PC-3 (cell line): ENCODE measurements at regions not wholly inside any gene's neighbourhood (a gene's known extent, or its start where the extent isn't known, plus 50 kb on each side); places are given as distances from the start of the nearest gene placed in this dataset.

Experiments used
- ATAC-seq: fragments of 200-7000 bp; cut with Tn5 transposase; 2 replicates; pipeline ENCODE4 v1.9.1; 2020; ENCODE audit warnings: mild to moderate bottlenecking, moderate library complexity
- BruUV-seq: library from RNA; stranded (reverse); fragments of 400-500 nt; replicated peaks from 2 replicates; lab custom pipeline; 2021; lab: Mats Ljungman, UMichigan
- CTCF ChIA-PET: fragments of 300-600 bp; sonication (Branson Sonifier 250); formaldehyde crosslinking; loops from one replicate; lab custom pipeline; 2022; ENCODE audit warnings: antibody characterized with exemption; lab: Charles Lee
- POLR2A ChIA-PET: fragments of 300-600 bp; sonication (Branson Sonifier 250); formaldehyde crosslinking; loops from one replicate; lab custom pipeline; 2022; ENCODE audit warnings: antibody characterized with exemption; ENCODE audit not compliant: unreplicated experiment; lab: Charles Lee
- DNase-seq: peaks from one replicate; pipeline ENCODE4 v3.0.0-alpha.2; 2015
- H2AFZ ChIP-seq: fragments of 300-600 bp; sonication (generic); 2 replicates; pipeline ENCODE4 v1.6.0; 2016; ENCODE audit warnings: antibody characterized with exemption, low read length
- H3F3A ChIP-seq: fragments of 300-600 bp; sonication (generic); one replicate; pipeline ENCODE4 v1.6.0; 2017; ENCODE audit warnings: antibody characterized with exemption, low read length, control low read depth, mild to moderate bottlenecking; ENCODE audit not compliant: unreplicated experiment
- H3K27ac ChIP-seq: fragments of 300-600 bp; sonication (generic); 2 replicates; pipeline ENCODE4 v1.5.1; 2016; ENCODE audit warnings: mild to moderate bottlenecking, low read length
- H3K27me3 ChIP-seq: fragments of 300-600 bp; sonication (generic); 2 replicates; pipeline ENCODE4 v1.6.1; 2016; ENCODE audit warnings: low read length, mixed read lengths
- H3K36me3 ChIP-seq: fragments of 300-600 bp; sonication (generic); 2 replicates; pipeline ENCODE4 v1.6.1; 2016; ENCODE audit warnings: low read depth, mixed run types, low read length, mixed read lengths
- H3K4me1 ChIP-seq: fragments of 300-600 bp; sonication (generic); 2 replicates; pipeline ENCODE4 v1.5.1; 2016; ENCODE audit warnings: low read length; ENCODE audit not compliant: insufficient read depth
- H3K4me2 ChIP-seq: fragments of 300-600 bp; sonication (generic); 2 replicates; pipeline ENCODE4 v1.6.0; 2016; ENCODE audit warnings: low read length
- H3K4me3 ChIP-seq: fragments of 300-600 bp; sonication (generic); 2 replicates; pipeline ENCODE4 v1.5.1; 2016; ENCODE audit warnings: mild to moderate bottlenecking, low read length, mixed read lengths
- H3K79me2 ChIP-seq: fragments of 300-600 bp; sonication (generic); 2 replicates; pipeline ENCODE4 v1.6.1; 2017; ENCODE audit warnings: low read length, mixed read lengths
- H3K9ac ChIP-seq: fragments of 300-600 bp; sonication (generic); 2 replicates; pipeline ENCODE4 v1.6.0; 2016; ENCODE audit warnings: mild to moderate bottlenecking, low read length
- H3K9me2 ChIP-seq: fragments of 300-600 bp; sonication (generic); replicated peaks from 2 replicates; pipeline ENCODE4 v1.6.1; 2016; ENCODE audit warnings: mixed run types, low read length, mixed read lengths
- H3K9me3 ChIP-seq: fragments of 300-600 bp; sonication (generic); 2 replicates; pipeline ENCODE4 v1.6.1; 2016; ENCODE audit warnings: low read length, mixed read lengths
- H4K20me1 ChIP-seq: fragments of 300-600 bp; sonication (generic); 2 replicates; pipeline ENCODE4 v1.6.1; 2016; ENCODE audit warnings: low read length, mixed read lengths
- EZH2 ChIP-seq: fragments of 300-600 bp; sonication (generic); IDR thresholded peaks from one replicate; pipeline ENCODE4 v1.6.1; 2017; ENCODE audit warnings: antibody characterized with exemption, mild to moderate bottlenecking, low read length; ENCODE audit not compliant: unreplicated experiment
- EZH2phosphoT487 ChIP-seq: fragments of 300-600 bp; sonication (generic); IDR thresholded peaks from 2 replicates; pipeline ENCODE4 v1.6.1; 2018; ENCODE audit warnings: mild to moderate bottlenecking, antibody characterized with exemption, low read length, borderline replicate concordance
- intact Hi-C: fragments of 100-400 bp; cut with micrococcal nuclease; formaldehyde crosslinking; loops from 2 replicates; pipeline ENCODE4 v1.9.0; 2023
- TF ChIP-seq, protein P1 (sequence below): fragments of 300-600 bp; sonication (generic); conservative IDR thresholded peaks from 2 replicates; pipeline ENCODE4 v1.5.1; 2017; ENCODE audit warnings: antibody characterized with exemption, low read depth, mild to moderate bottlenecking, low read length

DNA sequence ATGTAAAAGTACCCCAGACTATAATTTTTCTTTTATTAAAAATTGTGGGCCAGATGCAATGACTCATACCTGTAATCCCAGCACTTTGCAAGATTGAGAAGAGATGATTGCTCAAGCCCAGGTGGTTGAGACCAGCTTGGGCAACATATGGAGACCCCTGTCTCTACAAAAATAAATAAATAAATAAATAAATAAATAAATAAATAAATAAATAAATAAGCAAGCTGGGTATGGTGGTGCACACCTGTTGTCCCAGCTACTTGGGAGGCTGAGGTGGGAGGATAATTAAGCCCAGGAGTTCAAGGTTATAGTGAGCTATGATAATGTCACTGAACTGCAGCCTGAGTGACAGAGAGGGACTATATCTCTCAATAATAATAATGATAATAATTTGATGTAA is 66.1 kb upstream of the CCDC179 start:
- Histone ChIP-seq H3K79me2 (no peaks in the 10 kb centered on the region), H3K27me3 (no peaks in the 10 kb centered on the region), H3K9ac (no peak overlapping the region), H3K9me3 (no peaks in the 10 kb centered on the region), H3F3A (no peaks in the 10 kb centered on the region), H4K20me1 (no peaks in the 10 kb centered on the region), H3K36me3 (no peaks in the 10 kb centered on the region), H3K27ac (no peak overlapping the region), H3K4me3 (no peak overlapping the region), H3K4me1 (no peaks in the 10 kb centered on the region), H3K4me2 (no peak overlapping the region), H2AFZ (no peak overlapping the region), H3K9me2 (no peaks in the 10 kb centered on the region)
- CTCF ChIA-PET, result no interaction called here
- intact Hi-C loops, result no loop called here
- BruUV-seq, result no TSS peak
- DNase-seq (no peak), ATAC-seq (no peak)
- TF ChIP-seq, protein P1, sequence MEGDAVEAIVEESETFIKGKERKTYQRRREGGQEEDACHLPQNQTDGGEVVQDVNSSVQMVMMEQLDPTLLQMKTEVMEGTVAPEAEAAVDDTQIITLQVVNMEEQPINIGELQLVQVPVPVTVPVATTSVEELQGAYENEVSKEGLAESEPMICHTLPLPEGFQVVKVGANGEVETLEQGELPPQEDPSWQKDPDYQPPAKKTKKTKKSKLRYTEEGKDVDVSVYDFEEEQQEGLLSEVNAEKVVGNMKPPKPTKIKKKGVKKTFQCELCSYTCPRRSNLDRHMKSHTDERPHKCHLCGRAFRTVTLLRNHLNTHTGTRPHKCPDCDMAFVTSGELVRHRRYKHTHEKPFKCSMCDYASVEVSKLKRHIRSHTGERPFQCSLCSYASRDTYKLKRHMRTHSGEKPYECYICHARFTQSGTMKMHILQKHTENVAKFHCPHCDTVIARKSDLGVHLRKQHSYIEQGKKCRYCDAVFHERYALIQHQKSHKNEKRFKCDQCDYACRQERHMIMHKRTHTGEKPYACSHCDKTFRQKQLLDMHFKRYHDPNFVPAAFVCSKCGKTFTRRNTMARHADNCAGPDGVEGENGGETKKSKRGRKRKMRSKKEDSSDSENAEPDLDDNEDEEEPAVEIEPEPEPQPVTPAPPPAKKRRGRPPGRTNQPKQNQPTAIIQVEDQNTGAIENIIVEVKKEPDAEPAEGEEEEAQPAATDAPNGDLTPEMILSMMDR, result no peak
- TF ChIP-seq EZH2phosphoT487 (no peak), EZH2 (no peak)
- POLR2A ChIA-PET, result no interaction called here

- H4K20me1 ChIP-seq, result no peaks in the 10 kb centered on the region
- no peak overlapping the region for H3K9ac ChIP-seq
- H2AFZ ChIP-seq, result no peak overlapping the region
- H3K4me1 ChIP-seq, result no peaks in the 10 kb centered on the region
- no peak overlapping the region for H3K4me2 ChIP-seq
- no peaks in the 10 kb centered on the region for H3K36me3 ChIP-seq
- TF ChIP-seq EZH2, result no peak
- TF ChIP-seq, protein P1, result no peak
- CTCF ChIA-PET, result interaction anchor here (0.6 kb wide), 1 partner anchor 52 kb away, joined by 3 read pairs; no protein-coding TSS in a partner anchor
- ATAC-seq, result peak; percentile 23; the same call in 1 of the 2 replicates
- no peaks in the 10 kb centered on the region for H3K9me3 ChIP-seq
- H3K9me2 ChIP-seq, result no peaks in the 10 kb centered on the region
- no peaks in the 10 kb centered on the region for H3K79me2 ChIP-seq
- no TSS peak for BruUV-seq
- no peak overlapping the region for H3K27ac ChIP-seq
- no peak overlapping the region for H3K4me3 ChIP-seq
- no peaks in the 10 kb centered on the region for H3K27me3 ChIP-seq
- POLR2A ChIA-PET, result no interaction called here
- intact Hi-C loops, result no loop called here
- H3F3A ChIP-seq, result no peaks in the 10 kb centered on the region
- no peak for DNase-seq
Measured at GRCh38 chr11:22927793-22928192, 67.5 kb upstream of the CCDC179 start.

DNA sequence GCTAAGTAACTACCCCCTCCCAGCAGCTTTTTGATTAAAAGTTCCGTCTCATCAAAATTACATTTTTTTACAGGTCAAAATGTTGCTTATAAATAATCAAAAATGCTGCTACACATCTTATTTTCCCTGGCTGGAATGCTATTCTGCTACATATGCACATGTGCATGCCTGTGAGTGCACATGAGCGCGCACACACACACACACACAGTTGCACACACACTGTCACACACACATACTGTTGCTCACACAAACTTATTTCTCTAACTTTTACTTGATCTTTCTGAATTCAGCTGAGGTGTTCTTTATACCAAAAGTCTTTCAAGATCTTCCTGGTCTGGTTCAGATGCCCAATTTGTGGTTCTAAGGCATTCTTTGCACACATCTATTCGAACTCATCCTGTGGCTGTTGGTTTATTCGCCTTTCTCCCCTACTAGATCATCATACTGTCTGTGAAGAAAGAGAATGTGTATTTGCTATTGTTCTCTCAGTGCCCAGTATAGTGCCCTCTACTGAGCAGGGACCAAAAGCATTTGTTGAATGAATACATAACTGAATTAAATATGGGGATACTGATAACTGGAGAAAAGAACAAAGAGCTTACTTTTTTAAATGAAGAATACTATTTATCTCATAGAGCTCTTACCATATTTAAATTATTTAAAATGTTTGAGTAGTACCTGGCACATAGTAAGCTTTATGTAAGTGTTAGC is 68.1 kb upstream of the CCDC179 start:
- no peaks in the 10 kb centered on the region for H4K20me1 ChIP-seq
- TF ChIP-seq EZH2phosphoT487, result no peak
- TF ChIP-seq, protein P1, result peak; percentile 48; the same call in 1 of the 2 replicates
- H3F3A ChIP-seq, result no peaks in the 10 kb centered on the region
- no peaks in the 10 kb centered on the region for H3K9me3 ChIP-seq
- no peak; the same call in 1 of the 2 replicates for ATAC-seq
- H3K79me2 ChIP-seq, result no peaks in the 10 kb centered on the region
- no peak overlapping the region for H3K27ac ChIP-seq
- intact Hi-C loops, result no loop called here
- ChIA-PET POLR2A (no interaction called here), CTCF (interaction anchor here (0.6 kb wide), 1 partner anchor 52 kb away, joined by 3 read pairs; no protein-coding TSS in a partner anchor)
- no peak overlapping the region for H2AFZ ChIP-seq
- no peak for DNase-seq
- no peak overlapping the region for H3K4me2 ChIP-seq
- no peaks in the 10 kb centered on the region for H3K4me1 ChIP-seq
- no peaks in the 10 kb centered on the region for H3K36me3 ChIP-seq
- no TSS peak for BruUV-seq
- H3K4me3 ChIP-seq, result no peak overlapping the region
- no peak overlapping the region for H3K9ac ChIP-seq
- no peaks in the 10 kb centered on the region for H3K27me3 ChIP-seq
- H3K9me2 ChIP-seq, result no peaks in the 10 kb centered on the region
